H9 (cell line): ENCODE measurements at regions not wholly inside any gene's neighbourhood (a gene's known extent, or its start where the extent isn't known, plus 50 kb on each side); places are given as distances from the start of the nearest gene placed in this dataset.

Source experiments
- DNase-seq: peaks from one replicate; pipeline ENCODE4 v3.0.0-alpha.2; 2017
- H2AFZ ChIP-seq: one replicate; pipeline ENCODE4 v1.6.1; 2013; ENCODE audit warnings: mild to moderate bottlenecking, low read length, control low read depth, moderate library complexity
- H2AK5ac ChIP-seq: 2 replicates; pipeline ENCODE4 v1.6.1; 2013; ENCODE audit warnings: low read length, control low read depth, mixed read lengths; ENCODE audit not compliant: insufficient read length
- H2BK120ac ChIP-seq: one replicate; pipeline ENCODE4 v1.6.1; 2013; ENCODE audit warnings: low read depth, mild to moderate bottlenecking, low read length, control low read depth, inconsistent platforms; ENCODE audit not compliant: poor library complexity, severe bottlenecking
- H2BK12ac ChIP-seq: 2 replicates; pipeline ENCODE4 v1.6.1; 2013; ENCODE audit warnings: low read length, control low read depth, mixed read lengths, low read depth; ENCODE audit not compliant: insufficient read length
- H2BK15ac ChIP-seq: 2 replicates; pipeline ENCODE4 v1.6.1; 2013; ENCODE audit warnings: low read depth, low read length, control low read depth
- H2BK20ac ChIP-seq: one replicate; pipeline ENCODE4 v1.6.1; 2013; ENCODE audit warnings: low read depth, mild to moderate bottlenecking, low read length, control low read depth, inconsistent platforms; ENCODE audit not compliant: poor library complexity, severe bottlenecking
- H2BK5ac ChIP-seq: 2 replicates; pipeline ENCODE4 v1.6.1; 2013; ENCODE audit warnings: low read length, control low read depth, mixed read lengths; ENCODE audit not compliant: insufficient read length
- H3K14ac ChIP-seq: 2 replicates; pipeline ENCODE4 v1.6.1; 2013; ENCODE audit warnings: low read length, control low read depth; ENCODE audit not compliant: insufficient read depth
- H3K18ac ChIP-seq: 2 replicates; pipeline ENCODE4 v1.6.1; 2013; ENCODE audit warnings: low read depth, mild to moderate bottlenecking, mixed read lengths, low read length, control low read depth; ENCODE audit not compliant: insufficient read length
- H3K23ac ChIP-seq: 2 replicates; pipeline ENCODE4 v1.6.1; 2013; ENCODE audit warnings: low read length, control low read depth, mixed read lengths, low read depth; ENCODE audit not compliant: insufficient read length
- H3K23me2 ChIP-seq: 2 replicates; pipeline ENCODE4 v1.6.1; 2013; ENCODE audit warnings: low read depth, mild to moderate bottlenecking, mixed read lengths, low read length, control low read depth; ENCODE audit not compliant: insufficient read length, poor library complexity, severe bottlenecking
- H3K27ac ChIP-seq: 2 replicates; pipeline ENCODE4 v1.5.1; 2013; ENCODE audit warnings: low read length, control low read depth, mixed read lengths, low read depth; ENCODE audit not compliant: insufficient read length
- H3K27me3 ChIP-seq: 2 replicates; pipeline ENCODE4 v1.6.1; 2013; ENCODE audit warnings: low read length, control low read depth, inconsistent platforms; ENCODE audit not compliant: insufficient read depth
- H3K4ac ChIP-seq: 2 replicates; pipeline ENCODE4 v1.6.1; 2013; ENCODE audit warnings: low read depth, mild to moderate bottlenecking, control low read depth, inconsistent platforms, low read length, moderate library complexity
- H3K4me1 ChIP-seq: 2 replicates; pipeline ENCODE4 v1.6.1; 2013; ENCODE audit warnings: low read length, control low read depth, inconsistent platforms; ENCODE audit not compliant: insufficient read depth
- H3K4me2 ChIP-seq: 2 replicates; pipeline ENCODE4 v1.6.1; 2013; ENCODE audit warnings: low read length, control low read depth, mixed read lengths; ENCODE audit not compliant: insufficient read length, insufficient read depth
- H3K56ac ChIP-seq: 2 replicates; pipeline ENCODE4 v1.6.1; 2013; ENCODE audit warnings: low read depth, mild to moderate bottlenecking, mixed read lengths, low read length, control low read depth; ENCODE audit not compliant: insufficient read length
- H3K79me1 ChIP-seq: 2 replicates; pipeline ENCODE4 v1.6.1; 2013; ENCODE audit warnings: low read depth, mild to moderate bottlenecking, moderate library complexity, low read length, control low read depth, inconsistent platforms; ENCODE audit not compliant: insufficient read depth, poor library complexity, severe bottlenecking
- H3K79me2 ChIP-seq: 2 replicates; pipeline ENCODE4 v1.6.1; 2013; ENCODE audit warnings: low read length, control low read depth, inconsistent platforms; ENCODE audit not compliant: insufficient read depth
- H3K9ac ChIP-seq: 2 replicates; pipeline ENCODE4 v1.6.1; 2013; ENCODE audit warnings: low read length, control low read depth, mixed read lengths; ENCODE audit not compliant: insufficient read length; ENCODE audit errors: extremely low read depth
- H3K9me3 ChIP-seq: one replicate; pipeline ENCODE4 v1.6.1; 2013; ENCODE audit warnings: low read depth, low read length, inconsistent platforms; ENCODE audit not compliant: control insufficient read depth
- H3T11ph ChIP-seq: one replicate; pipeline ENCODE4 v1.6.1; 2013; ENCODE audit warnings: mild to moderate bottlenecking, low read length, control low read depth, inconsistent platforms
- H4K20me1 ChIP-seq: one replicate; pipeline ENCODE4 v1.6.1; 2013; ENCODE audit not compliant: control insufficient read depth, insufficient read length, insufficient read depth
- H4K5ac ChIP-seq: 2 replicates; pipeline ENCODE4 v1.6.1; 2013; ENCODE audit warnings: low read depth, mild to moderate bottlenecking, mixed read lengths, low read length, control low read depth; ENCODE audit not compliant: insufficient read length
- H4K8ac ChIP-seq: replicated peaks from 2 replicates; pipeline ENCODE4 v1.6.1; 2013; ENCODE audit warnings: low read length, control low read depth, mixed read lengths, low read depth; ENCODE audit not compliant: insufficient read length
- H4K91ac ChIP-seq: 2 replicates; pipeline ENCODE4 v1.6.1; 2013; ENCODE audit warnings: low read depth, mild to moderate bottlenecking, moderate library complexity, mixed read lengths, low read length, control low read depth; ENCODE audit not compliant: insufficient read length
- H3K27ac Mint-ChIP-seq, 3 experiments: 2 replicates in 2 of 3; 3 replicates in 1 of 3; pipeline ENCODE4 v1.8.0; 2020 to 2021; ENCODE audit warnings: mixed read lengths in 3 of 3, mild to moderate bottlenecking in 1 of 3, moderate library complexity in 1 of 3
- H3K27me3 Mint-ChIP-seq: 2 replicates; pipeline ENCODE4 v1.8.0; 2021; ENCODE audit warnings: low read depth, mild to moderate bottlenecking, moderate library complexity, mixed read lengths
- H3K36me3 Mint-ChIP-seq, 3 experiments: 2 replicates in 2 of 3; 3 replicates in 1 of 3; pipeline ENCODE4 v1.8.0; 2020 to 2021; ENCODE audit warnings: low read depth in 3 of 3, mixed read lengths in 3 of 3; ENCODE audit not compliant: insufficient read depth in 1 of 3
- H3K4me1 Mint-ChIP-seq, 2 experiments: 2 replicates each; pipeline ENCODE4 v1.8.0; 2020; ENCODE audit warnings: mixed read lengths in 2 of 2
- H3K4me3 Mint-ChIP-seq, 2 experiments: 2 replicates in 1 of 2; 3 replicates in 1 of 2; pipeline ENCODE4 v1.8.0; 2020 to 2021; ENCODE audit warnings: mild to moderate bottlenecking in 2 of 2, mixed read lengths in 2 of 2, moderate library complexity in 1 of 2
- H3K9me3 Mint-ChIP-seq, 2 experiments: 2 replicates in 1 of 2; 3 replicates in 1 of 2; pipeline ENCODE4 v1.8.0; 2020; ENCODE audit warnings: mild to moderate bottlenecking in 2 of 2, mixed read lengths in 2 of 2, moderate library complexity in 1 of 2
- CTCF ChIP-seq: fragments of 200-600 bp; sonication (generic); conservative IDR thresholded peaks from 3 replicates; pipeline ENCODE4 v1.8.0; 2021; ENCODE audit warnings: antibody characterized with exemption, mild to moderate bottlenecking
- WGBS: extraction: QIAGEN DNeasy Blood & Tissue Kit; methylation state at CpG from one replicate; pipeline ENCODE4 v1.1.7; 2013; ENCODE audit warnings: missing lambda C conversion rate, low lambda C conversion rate, mixed read lengths; ENCODE audit not compliant: insufficient read length; ENCODE audit errors: extremely low coverage; 5-methylcytosine and 5-hydroxymethylcytosine counted together

DNA sequence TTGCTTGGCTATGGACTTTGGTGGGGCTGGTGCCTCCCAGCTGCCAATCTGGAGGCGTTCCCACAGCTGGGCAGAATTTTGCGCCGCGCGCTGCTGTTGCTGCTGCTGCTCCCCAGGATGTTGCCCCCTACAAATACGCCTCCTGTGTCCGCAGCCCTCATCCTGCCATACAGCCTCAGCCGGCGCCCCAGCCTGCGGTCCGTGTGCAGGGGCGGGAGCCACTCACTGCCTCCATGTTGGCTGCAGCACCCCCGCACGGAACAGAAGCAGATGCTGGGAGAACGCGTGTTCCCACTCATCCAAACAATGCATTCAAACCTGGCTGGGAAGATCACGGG is 197.7 kb upstream of the MCTP2 start:
- Histone ChIP-seq H3K4ac (no peak overlapping the region), H3K27ac (no peak overlapping the region), H3K27me3 (no peaks in the 10 kb centered on the region), H4K20me1 (no peaks in the 10 kb centered on the region), H3K56ac (no peak overlapping the region), H3K14ac (no peak overlapping the region), H3K9me3 (no peaks in the 10 kb centered on the region), H3K23ac (no peak overlapping the region), H2BK15ac (no peak overlapping the region), H2BK12ac (no peak overlapping the region), H3K9ac (no peak overlapping the region), H2AK5ac (no peak overlapping the region), H2BK120ac (no peak overlapping the region), H4K91ac (no peak overlapping the region), H4K8ac (no peak overlapping the region), H3K23me2 (no peaks in the 10 kb centered on the region), H4K5ac (no peak overlapping the region), H3T11ph (no peak overlapping the region), H3K79me2 (no peaks in the 10 kb centered on the region), H3K4me2 (no peak overlapping the region), H3K79me1 (no peaks in the 10 kb centered on the region), H2BK5ac (no peak overlapping the region), H2BK20ac (no peak overlapping the region), H3K4me1 (no peaks in the 10 kb centered on the region), H3K18ac (no peak overlapping the region), H2AFZ (no peak overlapping the region)
- H3K27me3 Mint-ChIP-seq = no peaks in the 10 kb centered on the region; the same call in 1 of the 2 replicates
- no peaks in the 10 kb centered on the region for H3K4me1 Mint-ChIP-seq
- peaks cover 0 to 3% of the 10 kb centered on the region in 2 experiments; a peak in 2 of 5 replicates for H3K9me3 Mint-ChIP-seq
- DNase-seq = no peak
- TF ChIP-seq CTCF = no peak
- H3K4me3 Mint-ChIP-seq = no peak overlapping the region
- no peak overlapping the region for H3K27ac Mint-ChIP-seq
- no CpG with 5 or more reads among the region's 17 CpGs for WGBS
- peaks cover 0 to 5% (median 0%) of the 10 kb centered on the region in 3 experiments; a peak in 2 of 7 replicates for H3K36me3 Mint-ChIP-seq
